Activated naive CD4-positive, alpha-beta T cell treated with Interleukin-2 at 50 U/mL for 16 hours (primary cell): ENCODE measurements at regions not wholly inside any gene's neighbourhood (a gene's known extent, or its start where the extent isn't known, plus 50 kb on each side); places are given as distances from the start of the nearest gene placed in this dataset.

ENCODE experiments used
- DNase-seq: peaks from one replicate; pipeline ENCODE4 v3.0.0-alpha.2; 2020

GRCh38 chr1:25055324-25055780, 125.3 kb upstream of the RUNX3 start:
- no peak for DNase-seq

GRCh38 chr1:25054526-25055323, 124.6 kb upstream of the RUNX3 start:
- no peak for DNase-seq

- DNase-seq = no peak
These were observed 123.6 kb upstream of the RUNX3 start for GRCh38 chr1:25053576-25054250.

- DNase-seq = no peak
These were observed 121.8 kb upstream of the RUNX3 start for GRCh38 chr1:25051906-25052305.

- DNase-seq = no peak
These were observed 121.4 kb upstream of the RUNX3 start for GRCh38 chr1:25051504-25051903.

- no peak for DNase-seq
These were observed 120.1 kb upstream of the RUNX3 start for GRCh38 chr1:25050165-25050564.

GRCh38 chr1:25049190-25049589, 119.1 kb upstream of the RUNX3 start:
- no peak for DNase-seq

- DNase-seq = no peak
These were observed 118.7 kb upstream of the RUNX3 start for GRCh38 chr1:25048728-25049127.

- DNase-seq = no peak
These were observed 117.6 kb upstream of the RUNX3 start for GRCh38 chr1:25047506-25048240.

- no peak for DNase-seq
These were observed 116.1 kb upstream of the RUNX3 start for GRCh38 chr1:25046194-25046532.

- no peak for DNase-seq
These were observed 115.6 kb upstream of the RUNX3 start for GRCh38 chr1:25045480-25046193.

- DNase-seq = no peak
These were observed 113.1 kb upstream of the RUNX3 start for GRCh38 chr1:25043228-25043580.

- no peak for DNase-seq
These were observed 112.5 kb upstream of the RUNX3 start for GRCh38 chr1:25042331-25043227.

- DNase-seq = no peak
These were observed 111.8 kb upstream of the RUNX3 start for GRCh38 chr1:25041916-25042315.

- no peak for DNase-seq
These were observed 110.1 kb upstream of the RUNX3 start for GRCh38 chr1:25040122-25040685.

- DNase-seq = no peak
These were observed 109.2 kb upstream of the RUNX3 start for GRCh38 chr1:25039229-25039628.

- no peak for DNase-seq
These were observed 108.6 kb upstream of the RUNX3 start for GRCh38 chr1:25038699-25039098.

- peak; percentile 71 for DNase-seq
These were observed 107.3 kb upstream of the RUNX3 start for GRCh38 chr1:25037174-25038074.

- no peak for DNase-seq
These were observed 106.1 kb upstream of the RUNX3 start for GRCh38 chr1:25036117-25036546.

- no peak for DNase-seq
These were observed 105.5 kb upstream of the RUNX3 start for GRCh38 chr1:25035523-25036116.
